GM12874 (cell line): ENCODE measurements at regions not wholly inside any gene's neighbourhood (a gene's known extent, or its start where the extent isn't known, plus 50 kb on each side); places are given as distances from the start of the nearest gene placed in this dataset.

ENCODE experiments used
- CTCF ChIP-seq: IDR thresholded peaks from 2 replicates; pipeline ENCODE4 v1.5.1; 2011; ENCODE audit warnings: low read depth, mild to moderate bottlenecking, control low read depth, low read length, moderate library complexity; ENCODE audit not compliant: insufficient read depth

DNA sequence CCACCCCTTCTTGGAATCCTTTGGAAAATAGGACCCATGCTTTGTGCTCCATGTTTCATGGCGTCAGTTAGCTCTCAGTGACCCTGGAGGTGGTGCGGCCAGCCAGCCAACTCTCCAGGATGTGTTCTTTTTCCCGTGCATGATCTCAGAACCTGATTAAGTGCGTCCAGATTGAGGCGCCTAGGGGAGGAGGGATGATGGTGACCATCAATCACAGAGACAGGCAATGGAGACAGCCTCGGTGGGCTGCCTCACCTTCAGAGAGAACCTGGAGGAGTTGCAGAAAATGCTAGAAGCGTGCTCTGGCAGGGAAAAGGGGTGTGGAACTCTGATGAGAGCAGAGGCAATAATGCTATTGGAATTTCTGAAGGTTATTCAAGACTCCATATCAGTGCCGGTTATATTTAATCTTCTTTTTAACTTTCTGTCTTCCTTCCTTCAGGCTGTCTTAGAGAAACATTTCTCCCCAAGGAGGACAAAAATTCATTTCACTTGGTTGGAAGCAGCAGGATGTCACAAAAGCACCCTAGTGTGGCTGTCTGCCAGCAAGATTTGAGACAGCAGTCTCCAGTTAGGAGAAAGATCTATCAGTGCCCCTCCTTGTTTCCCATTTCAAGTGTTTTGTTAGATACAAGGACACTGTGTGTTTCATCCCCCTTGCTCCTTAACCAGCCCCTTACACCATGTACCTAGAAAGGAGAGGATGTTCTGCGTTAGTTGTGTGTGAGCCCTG lies 53.3 kb upstream of the IGF1 start:
- TF ChIP-seq CTCF: no peak
